ENCODE measurements at regions not wholly inside any gene's neighbourhood (a gene's known extent, or its start where the extent isn't known, plus 50 kb on each side); places are given as distances from the start of the nearest gene placed in this dataset.

GRCh38 chr18:40347261-40347660, 1607.8 kb upstream of the PIK3C3 start:
- TF ChIP-seq EZH2phosphoT487 (IDR thresholded peaks at IDR 0.05; ENCODE audit: borderline replicate concordance, low read length), result no peak
- TF ChIP-seq CTCF (IDR thresholded peaks at IDR 0.05; ENCODE audit: low read depth, low read length, poor library complexity, severe bottlenecking), result no peak

Measured in DOHH2 (cell line).